Stimulated activated CD4-positive, alpha-beta T cell treated with anti-CD3 and anti-CD28 coated beads, Interleukin-2, amount 100 ng/mL, for 24 hours (primary cell): ENCODE measurements at regions not wholly inside any gene's neighbourhood (a gene's known extent, or its start where the extent isn't known, plus 50 kb on each side); places are given as distances from the start of the nearest gene placed in this dataset.
"Not testable (repeated sequence)": the region's sequence is repeated elsewhere in the genome, so short reads cannot be mapped to it uniquely, and the experiment has no call there.

Experiments used
- DNase-seq, 2 donors: peaks; one replicate each; pipeline ENCODE4 v3.0.0-alpha.2; 2020

DNA sequence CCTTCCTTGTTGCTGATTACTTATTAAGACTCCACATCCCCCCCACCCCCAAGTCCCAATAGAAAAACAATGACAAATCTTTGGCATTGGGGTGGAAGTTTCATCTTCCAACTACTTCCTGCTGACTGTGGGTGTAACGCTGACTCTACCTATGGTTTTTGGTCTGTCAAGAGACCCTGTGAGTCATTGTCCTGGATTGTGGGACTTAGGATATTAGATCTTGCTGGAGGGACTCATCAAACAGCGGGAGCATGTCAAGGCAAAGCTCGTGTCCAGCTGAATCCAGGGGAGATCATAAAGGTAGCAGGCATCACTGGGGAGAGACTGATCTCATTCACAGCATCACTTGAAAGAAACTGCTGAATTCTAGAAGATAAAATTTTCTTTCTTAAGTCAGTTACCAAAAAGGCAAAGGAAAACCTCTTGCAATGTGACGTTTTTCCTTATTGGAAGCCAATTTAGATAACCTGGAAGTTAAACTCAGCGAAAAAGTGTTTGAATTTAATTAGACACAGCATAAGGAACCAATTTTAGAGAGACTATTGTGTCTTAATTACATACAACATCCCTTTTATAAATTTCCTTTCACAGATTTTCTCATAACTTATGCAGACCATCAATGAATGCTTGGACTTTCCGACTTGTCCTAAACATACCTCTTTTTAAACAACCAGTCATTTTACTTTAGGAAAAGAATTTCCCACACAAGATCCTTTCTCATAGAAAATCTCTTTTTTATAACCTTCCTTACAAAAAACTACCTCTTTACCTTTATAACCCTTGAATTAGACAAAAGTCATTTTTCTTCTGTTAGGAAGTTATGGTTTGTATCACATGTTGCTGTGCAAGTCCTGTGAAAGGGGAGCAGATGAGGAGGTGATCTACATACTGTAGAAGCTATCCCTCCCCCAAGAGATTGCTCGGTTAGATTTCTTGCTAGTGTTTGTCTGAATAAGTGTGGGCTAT is 94.6 kb upstream of the SCAF11 start:
- DNase-seq, result no peak

DNA sequence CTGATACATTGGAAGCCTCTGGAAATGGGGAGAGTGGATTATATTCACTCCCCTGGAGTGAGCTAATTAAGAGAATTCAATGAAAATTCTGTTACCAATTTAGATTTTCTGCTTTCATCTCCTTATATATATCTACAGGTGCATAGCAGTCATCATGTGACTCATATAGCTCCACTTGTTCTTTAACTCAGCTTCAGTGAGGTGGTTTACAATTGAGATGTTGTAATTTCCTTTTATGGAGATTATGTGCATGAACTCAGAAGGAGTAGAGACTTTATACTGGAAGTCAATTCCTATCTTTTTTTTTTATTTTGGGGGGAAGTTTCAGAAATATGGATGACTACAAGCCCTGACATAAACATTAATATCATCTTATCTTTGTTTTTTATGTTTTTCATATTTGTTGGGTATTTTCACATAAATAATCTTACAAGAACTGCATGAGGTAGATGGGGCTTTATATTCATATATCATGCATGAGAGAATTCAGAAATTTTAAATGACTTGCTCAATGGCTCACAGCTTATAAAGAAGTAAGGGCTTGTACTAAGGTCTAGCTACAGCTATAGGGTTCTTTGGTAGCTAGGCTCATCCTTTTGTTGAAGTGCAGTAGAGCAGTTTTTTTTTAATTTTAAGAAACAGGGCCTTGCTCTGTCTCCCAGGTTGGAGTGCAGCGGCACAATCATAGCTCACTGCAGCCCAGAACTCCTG is 92.3 kb upstream of the SCAF11 start:
- no peak for DNase-seq

DNA sequence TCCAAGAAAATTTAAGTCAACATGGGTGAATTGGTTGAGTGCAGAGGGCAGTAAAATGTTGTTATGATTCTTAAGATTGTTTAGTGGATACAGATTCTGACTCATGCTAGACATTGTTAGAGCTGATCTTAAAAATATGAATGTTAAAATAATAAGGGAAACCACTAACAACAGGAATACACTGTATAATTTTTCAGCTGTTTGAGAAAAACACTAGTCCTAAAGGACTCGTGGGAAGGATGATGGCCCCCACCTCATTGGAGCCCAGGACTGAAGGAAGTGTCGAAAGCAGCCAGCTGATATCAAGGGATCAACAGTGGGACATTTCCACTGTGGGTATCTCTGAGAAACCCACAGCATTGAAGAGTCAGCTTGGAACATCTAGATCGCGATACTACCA is 82.9 kb upstream of the SCAF11 start:
- no peak for DNase-seq

DNA sequence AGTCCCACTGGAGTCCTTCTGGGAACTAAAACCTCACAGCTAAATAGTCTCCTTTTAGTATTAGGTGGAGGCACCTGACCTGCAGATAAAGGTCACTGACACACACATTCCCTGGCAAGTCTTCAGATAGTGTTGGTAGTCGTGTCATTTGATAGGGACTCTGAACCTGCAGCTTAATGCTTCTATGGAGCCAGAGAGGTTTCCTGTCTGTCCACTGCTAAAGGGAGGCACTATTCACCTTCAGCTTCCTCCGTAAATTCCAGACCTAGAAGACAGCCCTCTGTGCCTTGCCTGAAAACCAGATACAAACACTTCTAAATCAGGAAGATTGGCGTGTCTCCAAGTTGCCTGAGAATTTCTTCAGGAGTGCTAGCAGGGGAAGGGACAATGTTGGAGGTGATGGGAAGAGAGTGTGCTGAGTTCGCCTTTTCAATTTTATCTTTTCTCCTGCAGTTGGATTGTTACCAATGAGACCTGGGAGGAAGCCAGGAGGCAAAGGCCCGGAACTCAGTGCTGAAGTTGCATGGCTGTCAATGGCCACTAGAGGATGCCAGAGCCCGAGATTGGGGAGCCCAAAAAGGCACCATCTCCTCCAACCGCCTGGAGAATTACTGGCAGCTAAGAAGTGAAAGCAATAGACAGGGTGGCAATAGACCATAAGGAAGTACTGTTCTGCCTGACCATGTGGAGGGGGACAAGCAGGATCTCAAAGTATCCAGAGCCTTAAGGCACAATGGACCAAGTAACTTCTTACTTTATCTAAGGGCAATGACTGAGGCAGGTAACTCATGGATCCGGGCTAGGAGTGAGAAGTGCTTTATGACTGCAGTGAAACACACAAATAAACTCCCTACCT is 81.6 kb upstream of the SCAF11 start:
- DNase-seq, result peak; percentile 67 to 68

DNA sequence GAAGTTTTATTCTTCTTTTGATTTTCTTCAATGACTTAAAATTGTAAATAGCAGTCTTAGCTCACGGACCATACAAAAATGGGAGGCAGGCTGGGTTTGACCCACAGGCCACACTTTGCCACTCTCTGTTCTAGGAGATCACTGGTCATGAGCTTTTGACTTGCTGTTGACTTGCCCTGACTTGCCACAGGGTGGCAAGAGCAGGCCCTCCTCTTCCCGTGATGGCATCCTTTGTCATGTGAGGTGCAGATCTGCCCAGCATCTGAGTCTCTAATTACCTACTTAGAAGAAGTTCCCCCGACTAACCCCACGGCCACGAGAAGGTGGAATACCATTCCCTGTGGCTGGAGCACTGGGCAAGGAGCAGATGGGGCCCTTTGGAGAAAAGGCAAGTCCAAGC is 81.0 kb upstream of the SCAF11 start:
- DNase-seq, result no peak

DNA sequence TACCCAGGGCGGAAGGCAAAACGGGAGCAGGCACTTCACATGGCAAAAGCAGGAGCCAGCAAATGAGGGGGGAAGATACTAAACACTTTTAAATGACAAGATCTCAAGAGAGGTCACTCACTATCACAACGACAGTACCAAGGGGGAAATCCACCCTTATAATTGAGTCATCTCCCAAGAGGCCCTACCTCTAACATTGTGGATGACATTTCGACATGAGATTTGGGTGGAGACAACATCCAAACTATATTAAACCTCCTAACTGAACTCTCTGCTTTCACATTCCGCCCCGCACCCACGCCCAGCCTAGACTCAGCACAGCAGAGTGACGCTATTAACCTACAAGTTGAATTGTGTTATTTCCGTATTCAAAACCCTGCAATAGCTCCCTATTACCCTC is 76.7 kb upstream of the SCAF11 start:
- no peak for DNase-seq

DNA sequence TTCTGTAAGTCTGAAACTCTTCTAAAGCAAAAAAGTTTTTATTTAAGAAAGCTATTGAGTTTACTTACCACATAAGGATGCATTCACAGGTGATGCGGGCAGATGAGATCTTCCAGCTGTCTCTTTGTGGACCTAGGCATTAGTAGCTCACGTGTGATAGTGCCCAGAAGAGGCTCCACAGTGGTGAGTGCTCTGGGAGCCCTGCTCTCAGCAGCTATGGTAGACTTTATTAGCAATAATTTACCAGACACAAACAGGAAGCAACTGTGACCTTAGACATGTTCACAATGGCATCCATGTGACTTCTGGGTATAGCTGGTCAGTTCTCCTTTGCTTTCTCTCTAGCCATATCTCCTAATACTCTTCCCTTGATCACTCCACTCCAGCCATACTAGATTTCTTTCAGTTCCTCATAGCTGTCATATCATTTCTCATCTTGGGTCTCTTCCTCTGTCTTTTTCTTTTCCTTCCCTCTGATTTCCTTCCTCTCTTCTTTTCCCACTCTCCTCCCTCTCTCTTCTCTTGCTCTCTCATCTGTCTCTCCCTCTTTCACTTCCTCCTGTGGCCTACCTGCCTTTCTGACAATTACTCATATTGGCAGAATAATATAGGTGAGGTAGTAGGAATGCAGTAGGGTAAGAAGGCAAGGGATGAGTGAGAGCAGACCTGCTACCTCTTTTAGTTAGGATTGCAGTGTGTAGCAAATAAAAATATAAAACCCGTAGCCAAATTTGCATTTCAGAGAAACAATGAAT is 75.2 kb upstream of the SCAF11 start:
- DNase-seq, result no peak

DNA sequence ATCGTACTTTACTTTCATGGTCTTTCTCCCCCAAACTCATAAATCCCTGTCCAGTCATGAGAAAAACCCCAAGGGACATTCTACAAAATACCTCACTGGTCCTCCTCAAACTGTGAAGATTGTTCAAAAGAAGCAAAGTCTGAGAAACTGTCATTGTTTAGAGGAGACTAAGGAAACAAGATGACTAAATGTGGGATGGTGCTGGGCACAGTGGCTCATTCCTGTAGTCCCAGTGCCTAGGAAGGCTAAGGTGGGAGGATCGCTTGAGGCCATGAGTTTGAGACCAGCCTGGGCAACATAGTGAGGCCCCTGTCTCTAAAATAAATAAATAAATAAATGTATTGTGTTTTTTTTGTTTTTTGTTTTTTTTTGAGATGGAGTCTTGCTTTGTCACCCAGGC is 74.2 kb upstream of the SCAF11 start:
- no peak for DNase-seq

DNA sequence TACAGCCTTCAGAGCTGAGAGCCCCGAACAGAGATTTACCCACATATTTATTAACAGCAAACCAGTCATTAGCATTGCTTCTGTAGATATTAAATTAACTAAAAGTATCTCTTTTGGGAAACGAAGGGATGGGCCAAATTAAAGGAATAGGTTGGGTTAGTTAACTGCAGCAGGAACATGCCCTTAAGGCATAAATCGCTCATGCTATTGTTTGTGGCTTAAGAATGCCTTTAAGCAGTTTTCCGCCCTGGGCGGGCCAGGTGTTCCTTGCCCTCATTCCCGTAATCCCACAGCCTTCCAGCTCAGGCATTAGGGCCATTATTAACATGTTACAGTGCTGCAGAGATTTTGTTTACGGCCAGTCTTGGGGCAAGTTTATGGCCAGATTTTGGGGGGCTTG is 68.3 kb upstream of the SCAF11 start:
- DNase-seq, result not testable (repeated sequence)

DNA sequence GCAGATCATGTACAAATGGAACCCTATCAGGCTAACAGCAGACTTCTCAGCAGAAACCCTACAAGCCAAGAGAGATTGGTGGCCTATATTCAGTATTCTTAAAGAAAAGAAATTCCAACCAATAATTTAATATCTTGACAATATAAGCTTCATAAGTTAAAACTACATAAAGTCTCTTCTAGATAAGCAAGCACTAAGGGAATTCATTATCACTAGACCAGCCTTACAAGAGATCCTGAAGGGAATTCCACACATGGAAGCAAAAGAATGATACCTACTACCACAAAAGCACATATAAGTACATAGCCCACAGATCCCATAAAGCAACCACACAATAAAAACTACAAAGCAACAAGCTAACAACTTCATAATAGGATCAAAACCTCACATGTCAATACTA is 60.4 kb upstream of the SCAF11 start:
- DNase-seq, result no peak

DNA sequence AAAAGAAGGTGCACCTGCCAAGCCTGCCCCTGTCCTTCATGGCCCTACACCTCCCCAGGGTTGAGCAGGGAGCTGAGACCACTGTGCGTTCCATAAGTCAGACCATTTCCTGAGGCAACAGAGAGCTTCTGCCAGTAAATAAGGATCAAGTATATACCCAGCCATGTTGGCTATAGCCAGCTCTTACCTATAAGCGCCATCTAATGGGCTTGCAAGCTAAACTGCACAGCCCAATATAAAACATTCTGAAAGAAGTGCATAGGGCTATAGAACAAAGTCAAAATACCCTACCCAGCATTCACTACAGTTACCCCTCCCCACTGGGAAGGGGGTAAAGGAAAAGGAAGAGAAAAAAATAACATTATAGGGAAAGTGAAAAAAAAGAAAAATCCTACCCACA is 59.3 kb upstream of the SCAF11 start:
- no peak for DNase-seq

DNA sequence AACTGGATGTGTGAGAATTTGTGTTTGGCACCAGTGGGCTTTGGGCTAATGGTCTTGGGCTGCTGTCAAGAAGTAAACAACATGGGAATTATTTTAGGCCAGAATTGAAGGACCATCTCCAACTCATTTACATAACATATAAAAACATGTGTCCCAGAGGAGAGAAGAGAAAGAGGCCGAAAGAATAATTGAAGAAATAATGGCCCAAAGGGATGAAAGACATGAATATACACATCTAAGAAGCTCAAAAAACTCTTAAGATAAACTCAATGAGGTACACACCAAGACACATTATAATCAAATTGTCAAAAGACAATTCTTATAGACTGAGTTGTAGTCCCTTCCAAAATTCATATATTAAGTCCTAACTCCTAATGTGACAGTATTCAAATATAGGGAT is 56.1 kb upstream of the SCAF11 start:
- DNase-seq, result no peak

DNA sequence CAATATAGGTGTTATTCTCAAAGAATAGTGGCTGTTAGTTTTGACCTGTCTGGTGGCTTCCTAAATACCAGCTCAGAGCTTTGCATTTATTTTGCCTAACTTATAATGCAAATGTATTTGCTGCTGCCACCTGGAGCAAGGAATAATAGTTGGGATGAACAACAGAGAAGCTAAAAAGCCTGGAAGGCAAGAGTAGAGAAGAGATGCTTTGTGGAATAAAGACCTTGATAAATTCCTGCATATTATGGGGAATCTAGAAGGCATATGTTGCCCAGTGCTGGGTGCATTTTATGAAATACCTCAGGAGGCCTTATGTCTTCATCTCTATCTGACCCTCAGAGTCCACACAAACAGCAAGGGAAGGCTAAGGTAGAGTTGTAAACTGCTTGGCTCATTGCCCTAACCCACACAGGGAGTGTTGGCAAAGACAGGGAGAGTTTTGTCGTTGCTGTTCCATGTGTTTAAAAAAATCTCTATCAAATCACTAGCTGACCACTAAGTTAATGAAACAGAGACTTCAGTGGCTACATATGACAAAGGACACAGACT is 53.7 kb upstream of the SCAF11 start:
- DNase-seq, result no peak
